ENCODE measurements at regions not wholly inside any gene's neighbourhood (a gene's known extent, or its start where the extent isn't known, plus 50 kb on each side); places are given as distances from the start of the nearest gene placed in this dataset. TPM values are rescaled to one million over a fixed set of nuclear protein-coding genes. Genes with fewer than 3 reads are reported as not detected.

GRCh38 chr12:112738531-112738930 lies 53.0 kb upstream of the RPH3A start:
- no peaks in the 10 kb centered on the region for H3K9me3 ChIP-seq (ENCODE audit: insufficient read depth, low read depth)
- no peak overlapping the region for H3K4me3 ChIP-seq
- no TSS peak for BruUV-seq (replicated peaks)
- H3K27me3 ChIP-seq (ENCODE audit: insufficient read depth, low read depth): peaks cover 68% of the 10 kb centered on the region
- ChIA-PET POLR2A (ENCODE audit: unreplicated experiment) (no interaction called here), CTCF (no interaction called here)
- H3K4me2 ChIP-seq: no peak overlapping the region
- intact Hi-C loops (cut with micrococcal nuclease; ENCODE audit: unreplicated experiment): no loop called here
- H2AFZ ChIP-seq: no peak overlapping the region
- H3K9me2 ChIP-seq (ENCODE audit: insufficient read depth): no peaks in the 10 kb centered on the region
- no peaks in the 10 kb centered on the region for H3F3A ChIP-seq (ENCODE audit: insufficient read depth, low read depth)
- no peak for DNase-seq
- H4K20me1 ChIP-seq (ENCODE audit: insufficient read depth): no peaks in the 10 kb centered on the region; the same call in 1 of the 2 replicates
- no peak for TF ChIP-seq CTCF (conservative IDR thresholded peaks at IDR 0.05)
- no peak for TF ChIP-seq EZH2 (IDR thresholded peaks at IDR 0.05; ENCODE audit: low read depth)
- H3K27ac ChIP-seq: no peak overlapping the region
- H3K4me1 ChIP-seq (replicated peaks; ENCODE audit: insufficient read depth): no peaks in the 10 kb centered on the region
- no peaks in the 10 kb centered on the region for H3K36me3 ChIP-seq (ENCODE audit: low read depth)
- no peaks in the 10 kb centered on the region for H3K79me2 ChIP-seq (ENCODE audit: low read depth)

DNA sequence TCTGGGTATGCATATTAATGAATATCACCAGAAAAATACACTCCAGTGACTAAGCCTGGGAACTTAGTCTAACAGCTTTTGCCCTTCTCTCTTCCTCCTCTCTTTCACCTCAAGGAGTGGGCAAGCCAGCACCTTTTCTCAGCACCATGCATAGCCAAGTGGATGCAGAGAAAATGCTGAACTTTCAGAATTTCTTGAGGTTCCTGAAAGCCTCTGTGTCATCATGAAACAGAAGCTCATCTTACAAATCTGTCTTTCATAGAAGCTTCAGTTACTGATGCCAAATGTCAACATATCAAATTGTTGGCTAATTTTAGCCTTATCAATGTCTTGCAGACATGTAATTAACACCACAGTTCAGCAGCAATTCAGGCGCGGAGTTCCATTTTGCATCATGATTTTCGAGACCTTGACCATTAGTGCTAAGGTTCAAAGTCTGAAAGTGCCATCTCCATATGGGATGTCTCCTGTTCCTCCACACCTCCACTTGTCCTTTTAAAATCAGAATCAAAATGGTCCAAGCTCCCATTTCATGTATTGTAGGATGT lies 51.1 kb upstream of the RPH3A start:
- CTCF ChIA-PET: interaction anchor here (0.6 kb wide), 1 partner anchor 198 kb away, joined by 4 read pairs; no protein-coding TSS in a partner anchor
- H3K4me1 ChIP-seq (replicated peaks; ENCODE audit: insufficient read depth): no peaks in the 10 kb centered on the region
- H3K4me2 ChIP-seq: no peak overlapping the region
- no peak overlapping the region for H2AFZ ChIP-seq
- H3K9me3 ChIP-seq (ENCODE audit: insufficient read depth, low read depth): no peaks in the 10 kb centered on the region
- no peaks in the 10 kb centered on the region for H3F3A ChIP-seq (ENCODE audit: insufficient read depth, low read depth)
- TF ChIP-seq CTCF (conservative IDR thresholded peaks at IDR 0.05) (no peak), EZH2 (IDR thresholded peaks at IDR 0.05; ENCODE audit: low read depth) (no peak)
- intact Hi-C loops (cut with micrococcal nuclease; ENCODE audit: unreplicated experiment): no loop called here
- POLR2A ChIA-PET (ENCODE audit: unreplicated experiment): no interaction called here
- H3K36me3 ChIP-seq (ENCODE audit: low read depth): no peaks in the 10 kb centered on the region
- no TSS peak for BruUV-seq (replicated peaks)
- no peak overlapping the region for H3K4me3 ChIP-seq
- peaks cover 75% of the 10 kb centered on the region for H3K27me3 ChIP-seq (ENCODE audit: insufficient read depth, low read depth)
- no peaks in the 10 kb centered on the region for H3K79me2 ChIP-seq (ENCODE audit: low read depth)
- H3K27ac ChIP-seq: no peak overlapping the region
- H4K20me1 ChIP-seq (ENCODE audit: insufficient read depth): no peaks in the 10 kb centered on the region
- no peak for DNase-seq
- no peaks in the 10 kb centered on the region for H3K9me2 ChIP-seq (ENCODE audit: insufficient read depth)

DNA sequence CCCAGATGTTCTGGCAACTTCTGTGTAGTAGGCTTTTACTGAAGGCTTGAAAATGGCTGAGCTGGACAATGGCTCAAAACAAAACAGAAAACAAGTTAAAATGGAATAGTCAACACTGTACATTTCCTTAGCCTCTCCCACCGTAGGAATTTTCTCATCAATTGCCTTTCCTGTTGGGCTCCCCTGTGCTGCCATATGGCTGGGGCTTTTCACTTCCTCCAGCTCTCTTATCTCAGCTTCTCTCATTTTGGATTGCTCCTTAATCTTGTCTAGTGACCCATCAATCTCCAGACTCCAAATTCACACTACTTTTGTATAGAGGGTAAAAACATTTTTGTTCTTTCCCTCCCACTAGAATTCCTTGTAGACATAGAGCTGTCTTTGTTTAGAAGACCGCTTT lies 50.4 kb upstream of the RPH3A start:
- no peak overlapping the region for H3K27ac ChIP-seq
- peaks cover 75% of the 10 kb centered on the region for H3K27me3 ChIP-seq (ENCODE audit: insufficient read depth, low read depth)
- no peaks in the 10 kb centered on the region for H3K79me2 ChIP-seq (ENCODE audit: low read depth)
- H3K36me3 ChIP-seq (ENCODE audit: low read depth): no peaks in the 10 kb centered on the region
- BruUV-seq (replicated peaks): no TSS peak
- POLR2A ChIA-PET (ENCODE audit: unreplicated experiment): interaction anchor here (0.6 kb wide), 1 partner anchor 193 kb away, joined by 26 read pairs; no protein-coding TSS in a partner anchor
- TF ChIP-seq CTCF (conservative IDR thresholded peaks at IDR 0.05) (no peak), EZH2 (IDR thresholded peaks at IDR 0.05; ENCODE audit: low read depth) (no peak)
- H3K4me3 ChIP-seq: no peak overlapping the region
- CTCF ChIA-PET: no interaction called here
- H3K9me2 ChIP-seq (ENCODE audit: insufficient read depth): no peaks in the 10 kb centered on the region
- H4K20me1 ChIP-seq (ENCODE audit: insufficient read depth): no peaks in the 10 kb centered on the region
- H3F3A ChIP-seq (ENCODE audit: insufficient read depth, low read depth): no peaks in the 10 kb centered on the region
- no peak for DNase-seq
- intact Hi-C loops (cut with micrococcal nuclease; ENCODE audit: unreplicated experiment): no loop called here
- no peaks in the 10 kb centered on the region for H3K4me1 ChIP-seq (replicated peaks; ENCODE audit: insufficient read depth)
- no peaks in the 10 kb centered on the region for H3K9me3 ChIP-seq (ENCODE audit: insufficient read depth, low read depth)
- no peak overlapping the region for H3K4me2 ChIP-seq
- no peak overlapping the region for H2AFZ ChIP-seq

Small RNA genes lying in the stretch of these regions (microRNA-seq; reads per million reads assigned to microRNA genes)
- gene MIR1302-1 (ENCODE audit: borderline number of aligned reads, borderline replicate concordance): not detected

Data from PC-9 (cell line).